Endodermal cell (in vitro differentiated cells): ENCODE measurements at regions not wholly inside any gene's neighbourhood (a gene's known extent, or its start where the extent isn't known, plus 50 kb on each side); places are given as distances from the start of the nearest gene placed in this dataset.

Source experiments
- DNase-seq: peaks from one replicate; pipeline ENCODE4 v3.0.0-alpha.2; 2017
- H3K27ac ChIP-seq: 2 replicates; pipeline ENCODE4 v1.5.1; 2013; ENCODE audit warnings: mild to moderate bottlenecking, low read depth, low read length, moderate library complexity
- H3K27me3 ChIP-seq: 2 replicates; pipeline ENCODE4 v1.6.1; 2013; ENCODE audit warnings: mild to moderate bottlenecking, low read length, moderate library complexity; ENCODE audit not compliant: insufficient read depth, control insufficient read depth, poor library complexity, severe bottlenecking
- H3K36me3 ChIP-seq: 2 replicates; pipeline ENCODE4 v1.7.0; 2013; ENCODE audit warnings: mild to moderate bottlenecking, low read length, moderate library complexity; ENCODE audit not compliant: control insufficient read depth, insufficient read depth
- H3K4me1 ChIP-seq: one replicate; pipeline ENCODE4 v1.7.0; 2013; ENCODE audit warnings: low read length; ENCODE audit not compliant: control insufficient read depth, insufficient read depth
- H3K4me3 ChIP-seq: 2 replicates; pipeline ENCODE4 v1.5.1; 2013; ENCODE audit warnings: mild to moderate bottlenecking, low read length, moderate library complexity
- H3K9ac ChIP-seq: 2 replicates; pipeline ENCODE4 v1.6.1; 2013; ENCODE audit warnings: mild to moderate bottlenecking, low read length, moderate library complexity; ENCODE audit not compliant: poor library complexity, severe bottlenecking; ENCODE audit errors: extremely low read depth
- H3K9me3 ChIP-seq: 2 replicates; pipeline ENCODE4 v1.6.1; 2013; ENCODE audit warnings: mild to moderate bottlenecking, low read length, moderate library complexity; ENCODE audit not compliant: control insufficient read depth
- H3K27ac Mint-ChIP-seq: 2 replicates; pipeline ENCODE4 v1.8.0; 2020; ENCODE audit warnings: mixed read lengths
- H3K27me3 Mint-ChIP-seq: 2 replicates; pipeline ENCODE4 v1.8.0; 2021; ENCODE audit warnings: mild to moderate bottlenecking, mixed read lengths; ENCODE audit not compliant: insufficient read depth
- H3K36me3 Mint-ChIP-seq: 2 replicates; pipeline ENCODE4 v1.8.0; 2020; ENCODE audit warnings: low read depth, mixed read lengths
- H3K4me1 Mint-ChIP-seq: 2 replicates; pipeline ENCODE4 v1.8.0; 2020; ENCODE audit warnings: mixed read lengths
- H3K4me3 Mint-ChIP-seq: 2 replicates; pipeline ENCODE4 v1.8.0; 2020; ENCODE audit warnings: mild to moderate bottlenecking, moderate library complexity, mixed read lengths
- H3K9me3 Mint-ChIP-seq: 2 replicates; pipeline ENCODE4 v1.8.0; 2020; ENCODE audit warnings: mild to moderate bottlenecking, mixed read lengths
- WGBS, 2 experiments: methylation state at CpG; one replicate each; pipeline versions ENCODE4 v1.1.5 to v1.1.7; 2013; ENCODE audit warnings: missing lambda C conversion rate in 2 of 2, mixed read lengths in 1 of 2; ENCODE audit not compliant: insufficient coverage in 1 of 2, insufficient read length in 1 of 2; 5-methylcytosine and 5-hydroxymethylcytosine counted together
- TF ChIP-seq, protein P1 (sequence below): fragments of 200-600 bp; sonication (generic); conservative IDR thresholded peaks from 2 replicates; pipeline ENCODE4 v1.5.0; 2021; ENCODE audit warnings: antibody characterized with exemption, mild to moderate bottlenecking

DNA sequence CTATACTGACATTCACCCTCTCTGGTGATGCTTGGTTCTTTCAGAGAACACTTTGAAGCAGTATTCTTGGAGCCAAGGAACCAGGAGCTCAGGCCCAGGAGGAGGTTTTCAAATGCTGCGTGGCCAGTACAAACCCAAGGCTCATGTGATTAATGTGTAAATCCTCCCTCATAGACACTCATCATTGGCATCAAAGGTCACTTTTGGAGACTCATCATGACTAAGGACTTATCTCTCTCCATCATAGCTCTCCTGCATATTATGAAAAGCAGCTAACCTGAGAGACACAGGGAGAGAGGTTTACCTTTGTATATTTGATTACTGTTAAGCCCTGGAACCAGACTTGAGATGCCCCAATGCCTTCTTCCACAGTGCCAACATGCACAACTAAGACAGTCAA is 115.3 kb upstream of the SRD5A2 start:
- Histone ChIP-seq H3K36me3 (no peaks in the 10 kb centered on the region), H3K9ac (no peak overlapping the region), H3K27ac (no peak overlapping the region), H3K9me3 (peaks cover 76% of the 10 kb centered on the region), H3K27me3 (no peaks in the 10 kb centered on the region), H3K4me3 (no peak overlapping the region), H3K4me1 (no peaks in the 10 kb centered on the region)
- Mint-ChIP-seq H3K9me3 (peaks cover 76% of the 10 kb centered on the region), H3K27ac (no peak overlapping the region), H3K27me3 (peaks cover 6% of the 10 kb centered on the region), H3K36me3 (no peaks in the 10 kb centered on the region), H3K4me3 (no peak overlapping the region), H3K4me1 (no peaks in the 10 kb centered on the region)
- 81% methylated on average over 1 of the region's 1 CpG; no CpG with 5 or more reads in 1 of the 2 experiments for WGBS, 2 experiments
- TF ChIP-seq, protein P1, sequence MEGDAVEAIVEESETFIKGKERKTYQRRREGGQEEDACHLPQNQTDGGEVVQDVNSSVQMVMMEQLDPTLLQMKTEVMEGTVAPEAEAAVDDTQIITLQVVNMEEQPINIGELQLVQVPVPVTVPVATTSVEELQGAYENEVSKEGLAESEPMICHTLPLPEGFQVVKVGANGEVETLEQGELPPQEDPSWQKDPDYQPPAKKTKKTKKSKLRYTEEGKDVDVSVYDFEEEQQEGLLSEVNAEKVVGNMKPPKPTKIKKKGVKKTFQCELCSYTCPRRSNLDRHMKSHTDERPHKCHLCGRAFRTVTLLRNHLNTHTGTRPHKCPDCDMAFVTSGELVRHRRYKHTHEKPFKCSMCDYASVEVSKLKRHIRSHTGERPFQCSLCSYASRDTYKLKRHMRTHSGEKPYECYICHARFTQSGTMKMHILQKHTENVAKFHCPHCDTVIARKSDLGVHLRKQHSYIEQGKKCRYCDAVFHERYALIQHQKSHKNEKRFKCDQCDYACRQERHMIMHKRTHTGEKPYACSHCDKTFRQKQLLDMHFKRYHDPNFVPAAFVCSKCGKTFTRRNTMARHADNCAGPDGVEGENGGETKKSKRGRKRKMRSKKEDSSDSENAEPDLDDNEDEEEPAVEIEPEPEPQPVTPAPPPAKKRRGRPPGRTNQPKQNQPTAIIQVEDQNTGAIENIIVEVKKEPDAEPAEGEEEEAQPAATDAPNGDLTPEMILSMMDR: no peak
- no peak for DNase-seq

DNA sequence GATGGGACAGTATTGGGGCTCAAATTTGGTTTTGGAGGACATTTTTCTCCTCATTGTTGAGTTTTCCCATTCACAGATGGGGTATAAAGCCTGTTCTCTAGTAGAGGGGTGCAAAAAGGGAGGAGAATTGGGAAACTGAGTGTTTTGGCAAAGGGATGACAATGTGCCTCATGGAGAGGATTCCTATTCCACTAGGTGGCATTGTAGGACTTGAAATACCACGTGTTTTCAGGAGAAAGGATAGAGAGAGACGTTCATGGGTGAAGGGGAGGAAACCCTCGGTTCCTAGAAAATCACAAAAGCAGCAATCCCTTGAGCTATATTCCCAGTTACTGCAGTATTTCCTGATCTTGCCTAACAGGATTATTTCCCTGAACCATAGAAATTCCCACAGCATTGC is 113.7 kb upstream of the SRD5A2 start:
- H3K36me3 Mint-ChIP-seq: no peaks in the 10 kb centered on the region
- Histone ChIP-seq H3K9ac (no peak overlapping the region), H3K4me1 (no peaks in the 10 kb centered on the region), H3K27me3 (no peaks in the 10 kb centered on the region), H3K4me3 (peak overlapping the region; percentile 42), H3K36me3 (no peaks in the 10 kb centered on the region), H3K27ac (no peak overlapping the region), H3K9me3 (peaks cover 74% of the 10 kb centered on the region)
- TF ChIP-seq, protein P1: peak; percentile 42
- DNase-seq: no peak
- peaks cover 6% of the 10 kb centered on the region for H3K27me3 Mint-ChIP-seq
- no peak overlapping the region for H3K27ac Mint-ChIP-seq
- 69% methylated on average over 3 of the region's 3 CpGs; no CpG with 5 or more reads in 1 of the 2 experiments for WGBS, 2 experiments
- peaks cover 88% of the 10 kb centered on the region for H3K9me3 Mint-ChIP-seq
- H3K4me1 Mint-ChIP-seq: no peaks in the 10 kb centered on the region
- no peak overlapping the region for H3K4me3 Mint-ChIP-seq

DNA sequence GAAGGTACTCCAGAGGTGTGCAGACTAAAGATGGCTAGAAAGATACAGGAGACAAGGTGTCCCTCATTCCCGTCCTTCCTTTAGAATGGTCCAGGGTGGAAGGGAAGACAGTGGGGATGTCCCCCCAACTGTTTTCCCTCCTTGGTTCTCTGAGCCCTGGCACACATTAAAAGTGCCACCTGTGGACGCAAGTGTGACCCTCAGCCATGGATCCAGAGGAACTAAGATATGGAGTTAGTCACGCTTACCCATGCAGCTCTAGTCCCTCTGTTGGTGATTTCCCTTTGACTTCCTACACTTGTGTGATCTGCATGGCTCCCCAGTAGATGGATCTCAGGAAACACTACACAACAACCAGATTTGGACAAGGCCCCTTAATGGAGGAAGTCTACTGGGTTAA is 113.1 kb upstream of the SRD5A2 start:
- H3K27ac Mint-ChIP-seq: no peak overlapping the region
- H3K4me3 ChIP-seq: peak overlapping the region; percentile 51
- no peak overlapping the region for H3K4me3 Mint-ChIP-seq
- H3K9ac ChIP-seq: no peak overlapping the region
- H3K27me3 Mint-ChIP-seq: peaks cover 6% of the 10 kb centered on the region
- no peaks in the 10 kb centered on the region for H3K27me3 ChIP-seq
- no peak overlapping the region for H3K27ac ChIP-seq
- DNase-seq: no peak
- 74 to 82% methylated on average over 3 of the region's 3 CpGs for WGBS, 2 experiments
- H3K9me3 Mint-ChIP-seq: peaks cover 90% of the 10 kb centered on the region
- no peaks in the 10 kb centered on the region for H3K4me1 Mint-ChIP-seq
- H3K36me3 ChIP-seq: no peaks in the 10 kb centered on the region
- H3K9me3 ChIP-seq: peaks cover 73% of the 10 kb centered on the region
- TF ChIP-seq, protein P1: no peak
- H3K4me1 ChIP-seq: no peaks in the 10 kb centered on the region
- no peaks in the 10 kb centered on the region for H3K36me3 Mint-ChIP-seq
